NCI-H146 treated with DMSO at 0.1 percent for 48 hours (cell line): ENCODE measurements at regions not wholly inside any gene's neighbourhood (a gene's known extent, or its start where the extent isn't known, plus 50 kb on each side); places are given as distances from the start of the nearest gene placed in this dataset.
"Not testable (repeated sequence)": the region's sequence is repeated elsewhere in the genome, so short reads cannot be mapped to it uniquely, and the experiment has no call there.

Experiments
- DNase-seq: peaks from one replicate; lab custom pipeline; 2025; ENCODE audit not compliant: unreplicated experiment; lab: John Stamatoyannopoulos, UW

DNA sequence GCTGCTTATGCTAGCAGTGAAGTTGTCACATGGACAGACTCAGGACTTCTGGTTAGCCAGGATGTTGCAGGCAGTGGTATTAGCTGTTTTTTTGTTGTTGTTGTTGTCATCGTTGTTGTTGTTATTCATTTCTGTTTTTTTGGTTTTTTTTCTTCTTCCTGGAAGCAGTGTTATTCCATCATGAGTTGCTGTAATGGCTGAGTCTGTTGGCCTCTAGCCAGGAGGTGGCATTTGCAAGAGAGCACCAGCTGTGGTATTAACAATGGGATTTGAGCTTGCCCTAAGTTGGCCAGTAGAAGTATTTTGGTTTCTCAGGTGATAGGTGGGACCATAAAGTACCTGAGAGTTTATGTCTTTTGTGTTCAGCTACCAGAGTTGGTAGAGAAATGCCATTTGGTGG lies 561.1 kb downstream of the KCTD16 start:
- no peak for DNase-seq

DNA sequence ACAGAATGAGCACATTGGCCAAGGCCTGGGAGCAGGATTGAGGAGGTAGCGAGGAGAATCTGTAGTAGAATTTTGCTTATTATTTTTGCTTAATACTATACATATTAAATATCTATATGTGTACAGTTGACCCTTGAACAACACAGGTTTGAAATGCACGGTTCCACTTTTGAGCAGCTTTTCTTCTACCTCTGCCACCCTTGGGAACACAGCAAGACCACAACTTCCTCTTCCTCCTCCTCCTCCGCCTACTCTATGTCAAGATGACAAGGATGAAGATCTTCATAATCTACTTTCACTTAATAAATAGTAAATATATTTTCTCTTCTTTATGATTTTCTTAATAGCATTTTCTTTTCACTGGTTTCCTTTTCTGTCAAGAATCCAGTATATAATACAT lies 541.4 kb downstream of the KCTD16 start:
- no peak for DNase-seq

DNA sequence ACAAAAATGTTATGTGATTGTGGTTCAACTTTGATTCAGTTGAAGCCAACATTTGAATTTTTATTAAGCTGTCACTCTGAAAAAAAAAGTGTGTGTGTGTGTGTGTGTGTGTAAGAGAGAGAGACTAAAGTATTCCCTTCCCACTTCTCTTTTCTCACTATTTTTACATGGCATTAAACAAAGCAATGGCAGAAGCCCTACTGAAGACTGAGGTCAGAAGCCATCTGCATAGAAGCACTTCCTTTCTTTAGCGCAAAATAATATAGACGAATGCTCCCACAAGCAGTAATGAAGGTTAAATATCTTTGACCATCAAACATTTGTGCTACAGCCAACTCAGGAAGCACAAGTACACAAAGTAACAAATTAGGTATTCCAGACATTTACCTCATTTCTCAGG lies 540.5 kb downstream of the KCTD16 start:
- no peak for DNase-seq

GRCh38 chr5:144710637-144711036 lies 540.0 kb downstream of the KCTD16 start:
- DNase-seq = no peak

GRCh38 chr5:144703776-144704175 lies 533.1 kb downstream of the KCTD16 start:
- DNase-seq = no peak

DNA sequence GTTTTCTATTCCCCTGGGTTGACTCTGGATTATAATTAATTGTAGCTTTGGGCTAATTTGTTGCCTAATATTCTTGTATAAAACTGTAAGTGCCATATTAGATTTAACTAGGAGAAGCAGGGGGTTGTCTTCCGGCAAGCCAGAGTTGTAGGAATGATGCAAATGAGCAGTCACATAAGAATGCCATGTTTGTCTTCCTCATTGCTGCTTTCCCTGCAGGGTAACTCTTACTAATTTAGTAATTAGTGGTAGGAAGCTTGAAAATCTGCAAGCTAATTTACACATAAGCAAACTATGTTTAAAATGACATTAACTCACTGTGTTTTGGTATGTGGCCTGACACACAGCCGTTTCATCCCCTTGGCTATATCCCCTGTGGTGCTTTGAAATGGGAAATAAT lies 527.8 kb downstream of the KCTD16 start:
- DNase-seq = no peak

- DNase-seq = no peak
Observed at GRCh38 chr5:144697847-144698262, 527.2 kb downstream of the KCTD16 start.

DNA sequence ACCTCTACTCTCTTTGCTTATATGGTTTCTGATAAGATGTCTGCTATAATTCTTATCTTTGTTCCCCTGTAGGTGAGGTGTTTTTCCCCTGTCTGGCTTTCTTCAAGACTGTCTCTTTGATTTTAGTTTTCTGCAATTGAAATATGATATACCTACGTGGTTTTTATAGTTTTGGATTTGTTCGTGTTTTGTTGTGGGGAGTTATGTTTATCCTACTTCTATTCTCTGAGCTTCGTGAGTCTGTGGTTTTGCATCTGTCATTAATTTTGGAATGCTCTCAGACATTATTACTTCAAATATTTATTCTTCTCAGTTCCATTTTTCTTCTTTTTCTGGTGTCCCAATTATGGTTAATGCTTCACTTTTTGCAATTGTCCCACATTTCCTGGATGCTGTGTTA lies 521.3 kb downstream of the KCTD16 start:
- no peak for DNase-seq

DNA sequence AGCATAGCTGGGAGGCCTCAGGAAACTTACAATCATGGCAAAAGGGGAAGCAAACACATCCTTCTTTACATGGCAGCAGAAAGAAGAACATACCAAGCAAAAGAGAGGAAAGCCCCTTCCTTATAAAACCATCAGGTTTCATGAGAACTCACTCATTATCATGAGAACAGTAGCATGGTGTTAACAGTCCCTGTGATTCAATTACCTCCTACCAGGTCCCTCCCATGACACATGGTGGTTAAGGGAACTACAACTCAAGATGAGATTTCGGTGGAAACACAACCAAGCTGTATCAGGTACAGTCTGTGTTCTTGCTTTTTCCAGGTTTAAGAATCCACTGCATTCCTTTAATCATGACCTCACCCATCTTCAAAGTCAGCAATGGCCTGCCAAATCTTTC lies 514.2 kb downstream of the KCTD16 start:
- no peak for DNase-seq

DNA sequence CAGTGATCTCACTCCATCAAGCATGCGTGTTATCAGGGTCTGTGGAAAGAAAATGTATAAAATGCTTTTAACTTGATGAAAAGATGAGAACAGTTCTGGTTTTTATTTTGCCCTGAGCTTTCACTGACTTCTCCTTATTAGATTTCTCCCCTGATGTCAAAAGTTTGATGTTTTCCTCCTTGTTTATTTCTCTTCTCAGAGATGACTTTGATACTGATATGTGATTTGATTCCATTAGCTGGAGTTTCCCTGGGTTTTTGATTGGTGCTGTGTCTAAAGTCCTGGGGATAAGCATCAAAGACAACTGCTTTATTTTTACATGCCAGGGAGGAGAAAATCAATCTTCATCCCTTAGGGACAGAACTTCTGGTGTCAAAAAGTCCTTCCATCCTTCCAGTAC lies 510.0 kb downstream of the KCTD16 start:
- no peak for DNase-seq

DNA sequence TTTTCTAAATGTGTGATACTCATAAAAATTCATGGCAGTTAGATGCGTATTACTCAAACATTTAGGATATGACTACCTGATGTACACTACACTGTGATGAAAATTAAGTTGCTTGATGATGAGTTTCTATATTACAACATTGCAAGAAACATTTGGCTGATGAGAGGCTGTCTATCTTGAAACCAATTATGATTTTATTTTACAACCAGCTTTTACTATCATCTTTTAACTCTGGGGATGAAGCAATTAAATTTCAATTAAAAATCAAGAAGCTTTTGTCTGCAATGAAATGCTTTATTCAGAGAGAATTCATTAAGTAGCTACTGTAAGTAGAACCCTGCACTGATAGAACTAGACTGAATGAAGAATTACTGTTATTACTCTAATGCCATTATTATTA lies 500.4 kb downstream of the KCTD16 start:
- DNase-seq = no peak

GRCh38 chr5:144659634-144660227 lies 489.1 kb downstream of the KCTD16 start:
- DNase-seq = no peak

- DNase-seq = no peak
Observed at GRCh38 chr5:144644317-144644716, 473.6 kb downstream of the KCTD16 start.

GRCh38 chr5:144638787-144639186 lies 468.1 kb downstream of the KCTD16 start:
- DNase-seq = no peak

DNA sequence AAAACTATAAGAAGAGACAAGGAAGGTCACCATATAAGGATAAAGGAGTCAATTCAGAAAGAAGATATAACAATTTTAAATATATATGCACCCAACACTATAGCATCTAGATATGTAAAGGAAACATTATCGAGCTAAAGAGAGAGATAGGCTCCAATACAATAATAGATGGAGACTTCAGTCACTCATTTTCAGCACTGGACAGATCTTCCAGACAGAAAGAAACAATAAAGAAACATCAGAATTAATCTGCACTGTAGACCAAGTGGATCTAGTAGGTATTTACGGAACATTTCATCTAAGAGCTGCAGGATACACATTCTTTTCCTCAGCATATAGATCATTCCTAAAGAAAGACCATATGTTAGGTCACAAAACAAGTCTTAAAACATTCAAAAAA lies 463.5 kb downstream of the KCTD16 start:
- DNase-seq = no peak

DNA sequence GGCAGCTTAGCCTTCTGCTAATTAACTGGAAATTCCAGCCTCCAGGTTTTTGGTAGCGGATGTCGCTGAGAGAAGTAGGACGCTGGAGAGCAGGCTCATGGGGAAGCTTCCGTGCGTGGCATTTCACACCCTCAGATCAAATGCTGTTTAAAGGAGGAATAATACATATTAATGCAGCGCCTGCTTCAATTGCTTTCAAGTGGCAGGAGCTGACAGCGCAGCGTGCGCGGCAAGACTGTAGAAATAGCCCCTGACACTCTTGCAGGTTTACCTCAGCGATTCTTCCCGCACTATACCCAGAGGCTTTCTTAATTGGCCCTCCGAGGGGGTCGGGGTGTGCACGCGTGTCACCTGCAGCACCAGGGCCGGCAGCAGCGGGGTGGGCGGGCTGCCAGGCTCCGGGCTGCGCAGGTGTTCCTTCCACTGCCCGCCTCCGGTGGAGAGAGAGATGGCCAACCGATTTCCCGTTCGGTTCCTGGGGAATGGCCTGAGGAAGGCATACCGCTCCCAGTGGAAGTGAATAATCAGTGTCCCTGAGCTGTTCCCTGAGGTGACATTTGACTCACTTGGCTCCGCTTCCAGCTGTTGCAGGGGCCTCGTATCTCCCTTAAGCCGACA lies 427.9 kb downstream of the KCTD16 start:
- no peak for DNase-seq

DNA sequence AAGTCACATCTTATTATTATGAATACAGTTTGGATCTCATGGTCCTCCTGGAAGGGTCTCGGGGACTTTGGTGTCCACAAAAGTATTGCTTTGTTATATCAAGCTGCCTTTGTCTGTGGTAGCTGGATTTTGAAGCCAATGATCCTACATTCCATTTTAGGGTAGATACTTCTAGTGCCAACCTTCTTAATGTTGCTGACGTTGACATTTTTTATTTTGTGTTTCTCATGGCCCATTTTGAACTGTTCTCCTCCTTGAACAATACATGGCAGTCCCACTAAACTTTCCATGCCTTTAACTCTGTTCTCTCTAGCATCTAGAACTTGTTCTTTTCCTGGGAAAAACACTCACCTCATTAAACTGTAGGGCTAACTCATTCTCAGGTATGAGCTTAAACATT lies 425.8 kb downstream of the KCTD16 start:
- no peak for DNase-seq

GRCh38 chr5:144594919-144595318 lies 424.2 kb downstream of the KCTD16 start:
- no peak for DNase-seq

GRCh38 chr5:144594234-144594633 lies 423.6 kb downstream of the KCTD16 start:
- not testable (repeated sequence) for DNase-seq

GRCh38 chr5:144585681-144586080 lies 415.0 kb downstream of the KCTD16 start:
- DNase-seq = no peak

GRCh38 chr5:144583541-144584449 lies 413.1 kb downstream of the KCTD16 start:
- DNase-seq = peak; percentile 82

DNA sequence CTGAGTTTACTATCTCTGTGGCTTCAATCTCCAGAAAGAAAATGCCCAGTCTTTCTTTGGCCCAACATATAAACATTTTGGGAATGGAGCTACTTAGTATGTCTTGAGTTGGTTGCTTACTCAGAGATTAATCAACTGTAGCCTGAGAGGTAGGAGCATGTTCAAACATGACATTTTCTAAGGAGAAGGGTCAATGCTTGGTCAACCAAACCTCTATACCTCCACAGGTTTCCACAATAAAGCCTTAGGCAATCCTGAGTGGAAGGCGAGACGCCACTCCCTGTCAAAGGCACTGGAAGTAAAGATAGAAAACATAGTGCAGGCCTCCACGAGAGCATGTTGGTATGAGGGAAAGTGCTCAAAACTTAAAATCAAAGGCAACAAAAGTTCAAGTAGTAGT lies 411.4 kb downstream of the KCTD16 start:
- no peak for DNase-seq
